Embryonic facial prominence (tissue), 1 donor: ENCODE measurements at regions not wholly inside any gene's neighbourhood (a gene's known extent, or its start where the extent isn't known, plus 50 kb on each side); places are given as distances from the start of the nearest gene placed in this dataset.
"Not testable (repeated sequence)": the region's sequence is repeated elsewhere in the genome, so short reads cannot be mapped to it uniquely, and the experiment has no call there.

Experiments
- DNase-seq: peaks from one replicate; pipeline ENCODE4 v3.0.0-alpha.2; 2016; ENCODE audit errors: extremely low spot score

DNA sequence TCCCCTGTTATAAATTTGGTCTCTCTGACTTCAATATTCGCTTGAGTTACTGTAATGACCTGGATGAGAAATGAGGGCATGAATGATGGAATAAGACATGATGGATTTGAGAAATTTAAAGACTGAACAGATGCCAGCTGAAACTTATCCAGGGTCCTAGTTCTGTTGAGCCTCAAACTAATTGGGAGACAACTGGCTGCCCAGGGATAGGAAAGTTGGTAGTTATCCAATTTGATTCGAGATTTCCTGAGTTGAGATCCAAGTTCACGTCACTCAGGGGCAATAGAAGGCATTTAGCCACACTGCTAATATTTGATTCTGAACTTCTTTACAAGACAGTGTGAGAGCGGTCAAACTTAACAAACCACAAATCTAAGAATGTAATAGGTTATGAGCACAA lies 159.0 kb upstream of the CXCL13 start:
- DNase-seq: no peak

DNA sequence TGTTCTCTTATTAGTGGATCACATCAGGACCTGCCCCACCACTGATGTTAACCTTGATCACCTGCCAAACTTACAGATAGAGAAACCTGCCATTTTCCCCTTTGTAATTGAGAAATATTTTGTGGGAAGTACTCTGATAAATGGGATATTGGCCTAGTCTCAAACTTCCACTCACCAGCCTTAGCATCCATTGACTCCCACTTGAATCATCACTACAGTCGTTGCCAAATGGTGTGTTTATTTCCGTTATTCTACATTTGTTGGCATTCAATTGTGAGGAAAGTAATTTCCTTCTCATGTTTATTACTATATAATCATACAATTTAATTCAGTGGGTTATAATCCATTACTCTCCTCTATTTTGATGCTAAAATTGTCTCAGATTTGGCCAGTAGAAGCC lies 156.4 kb upstream of the CXCL13 start:
- DNase-seq: no peak

DNA sequence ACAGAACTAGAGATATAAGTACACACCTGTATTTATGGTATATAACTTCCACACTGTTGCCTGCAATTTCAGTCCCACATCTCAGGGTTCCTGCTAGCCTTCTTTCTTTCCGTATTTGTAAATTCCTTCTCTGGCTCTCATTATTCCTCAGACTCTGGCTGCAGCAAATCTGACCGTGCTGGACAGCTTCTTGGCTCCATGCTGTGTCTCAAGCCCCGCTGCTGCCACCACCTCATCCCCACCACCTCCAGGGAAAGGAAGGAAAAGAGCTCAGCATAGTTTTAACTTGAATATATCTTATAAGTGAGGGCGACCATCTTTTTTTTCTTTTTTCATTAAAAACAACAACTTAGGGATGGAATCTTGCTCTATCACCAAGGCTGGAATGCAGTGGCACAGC lies 155.6 kb upstream of the CXCL13 start:
- no peak for DNase-seq

DNA sequence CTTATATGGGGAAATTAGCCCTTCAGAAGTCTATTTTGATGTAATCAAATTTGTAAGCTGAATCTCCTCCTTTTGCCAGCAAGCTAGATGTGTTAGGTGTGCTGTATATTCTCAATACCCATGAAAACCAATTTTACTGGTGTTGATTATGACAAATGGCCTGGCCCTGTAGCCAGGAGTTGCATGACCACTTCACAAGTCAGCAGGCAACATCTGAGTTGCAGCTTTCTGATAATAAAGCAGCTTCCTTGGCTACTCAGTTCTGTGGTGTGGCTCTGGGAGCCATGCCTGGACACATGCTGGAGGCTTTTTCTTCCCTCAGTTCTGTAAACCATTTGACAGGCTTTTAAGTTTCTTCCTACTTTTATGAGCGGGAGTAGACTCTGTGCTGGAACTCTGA lies 154.1 kb upstream of the CXCL13 start:
- no peak for DNase-seq

- not testable (repeated sequence) for DNase-seq
Observed at GRCh38 chr4:77452117-77452516, 153.5 kb upstream of the CXCL13 start.

GRCh38 chr4:77453911-77454310 lies 151.7 kb upstream of the CXCL13 start:
- no peak for DNase-seq

- DNase-seq: no peak
Observed at GRCh38 chr4:77454858-77455257, 150.8 kb upstream of the CXCL13 start.

DNA sequence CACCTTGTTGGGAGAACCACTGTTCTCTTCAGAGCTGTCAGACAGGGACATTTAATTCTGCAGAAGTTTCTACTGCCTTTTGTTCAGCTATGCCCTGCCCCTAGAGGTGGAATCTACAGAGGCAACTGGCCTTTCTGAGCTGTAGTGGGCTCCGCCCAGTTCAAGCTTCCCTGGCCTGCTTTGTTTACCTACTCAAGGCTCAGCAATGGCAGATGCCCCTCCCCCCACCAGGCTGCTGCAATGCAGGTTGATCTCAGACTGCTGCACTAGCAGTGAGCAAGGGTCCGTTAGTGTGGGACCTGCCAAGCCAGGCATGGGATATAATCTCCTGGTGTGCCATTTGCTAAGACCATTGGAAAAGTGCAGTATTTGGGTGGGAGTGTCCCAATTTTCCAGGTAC lies 141.5 kb upstream of the CXCL13 start:
- not testable (repeated sequence) for DNase-seq

DNA sequence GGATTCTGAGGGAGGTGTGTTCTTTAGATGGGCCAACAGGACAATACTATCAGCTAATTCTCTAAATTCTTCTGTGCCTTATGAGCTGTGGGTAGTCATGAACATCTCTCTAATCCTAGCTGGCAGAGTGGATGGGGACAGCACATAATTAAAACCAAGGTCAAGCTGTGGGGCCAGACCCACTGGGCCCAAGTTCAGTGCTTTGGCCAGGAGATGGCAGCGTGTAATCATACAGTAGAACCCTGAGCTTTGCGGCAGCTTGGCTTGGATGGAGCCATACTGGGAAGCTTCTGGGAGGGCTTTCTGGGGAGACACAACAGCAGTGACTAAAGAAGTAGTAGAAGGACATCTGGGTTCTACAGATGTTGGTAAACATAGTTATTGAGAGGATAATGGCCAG lies 140.3 kb upstream of the CXCL13 start:
- no peak for DNase-seq

- DNase-seq: no peak
Observed at GRCh38 chr4:77466430-77466829, 139.2 kb upstream of the CXCL13 start.

DNA sequence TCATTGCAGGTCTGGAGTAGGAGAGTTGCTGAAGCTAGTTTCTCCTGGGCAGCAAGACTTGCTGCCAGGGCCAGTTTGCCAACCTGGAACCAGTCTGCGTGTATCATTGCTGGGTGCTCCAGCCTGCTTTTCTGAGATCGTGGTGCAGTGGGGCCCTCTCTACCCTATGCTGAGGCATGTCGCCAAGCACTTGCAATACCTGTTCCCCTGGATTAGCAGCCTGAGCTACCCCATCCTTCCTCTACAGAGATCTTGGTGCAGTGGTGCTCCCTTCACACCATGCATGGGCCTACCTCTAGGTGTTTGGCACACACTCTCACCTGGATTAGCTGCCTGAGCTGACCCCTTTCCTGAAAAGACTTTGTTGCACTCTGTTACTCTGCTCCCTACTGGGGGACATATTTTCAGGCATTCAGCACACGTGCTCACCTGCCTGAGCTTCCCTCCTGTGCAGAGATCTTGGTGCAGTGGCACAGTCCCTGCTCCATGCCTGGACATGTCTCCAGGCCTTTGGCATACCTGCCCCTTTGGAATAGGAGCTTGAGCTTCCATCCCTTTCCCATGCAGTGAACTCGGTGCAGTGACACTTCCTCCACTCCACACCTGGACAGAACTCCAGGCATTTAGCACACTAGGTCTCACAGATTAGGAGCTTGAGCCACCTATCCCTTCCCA lies 133.7 kb upstream of the CXCL13 start:
- no peak for DNase-seq

DNA sequence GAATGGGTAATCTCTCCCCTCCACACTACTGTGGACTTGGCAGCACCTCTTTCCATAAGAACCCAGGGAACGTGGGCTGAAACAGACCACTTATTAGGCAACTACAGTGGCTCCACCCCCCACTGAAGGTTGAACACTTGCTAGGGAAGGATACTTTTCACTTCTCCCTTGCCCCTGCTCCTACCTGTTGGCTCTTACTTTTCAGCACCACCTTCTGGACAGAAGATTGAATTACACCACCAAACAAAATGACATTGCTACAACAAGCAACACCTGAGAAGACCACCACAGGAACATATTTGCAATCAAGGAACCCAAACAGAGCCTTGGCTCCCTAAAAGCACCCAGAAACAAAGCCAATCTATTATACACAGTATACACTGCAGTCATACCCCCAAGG lies 132.1 kb upstream of the CXCL13 start:
- no peak for DNase-seq

DNA sequence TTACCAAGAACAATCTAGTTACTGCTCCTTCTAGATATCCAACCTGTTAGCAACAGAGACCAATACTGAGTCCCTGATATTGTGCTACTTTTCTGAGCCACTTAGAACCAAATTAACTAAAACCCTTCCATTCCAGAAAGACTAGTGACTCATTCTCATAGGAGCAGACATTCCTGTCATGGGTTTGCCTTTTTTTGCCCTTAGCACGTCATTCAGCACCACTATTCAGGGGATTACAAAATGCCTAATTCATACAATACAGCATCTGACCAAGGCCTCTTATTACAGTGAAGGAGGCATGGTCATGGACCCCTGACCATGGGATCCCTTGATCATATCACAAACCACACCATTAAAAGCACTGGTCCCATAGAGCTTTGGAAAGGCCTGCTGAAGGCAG lies 123.8 kb upstream of the CXCL13 start:
- no peak for DNase-seq

GRCh38 chr4:77488882-77489281 lies 116.7 kb upstream of the CXCL13 start:
- no peak for DNase-seq

DNA sequence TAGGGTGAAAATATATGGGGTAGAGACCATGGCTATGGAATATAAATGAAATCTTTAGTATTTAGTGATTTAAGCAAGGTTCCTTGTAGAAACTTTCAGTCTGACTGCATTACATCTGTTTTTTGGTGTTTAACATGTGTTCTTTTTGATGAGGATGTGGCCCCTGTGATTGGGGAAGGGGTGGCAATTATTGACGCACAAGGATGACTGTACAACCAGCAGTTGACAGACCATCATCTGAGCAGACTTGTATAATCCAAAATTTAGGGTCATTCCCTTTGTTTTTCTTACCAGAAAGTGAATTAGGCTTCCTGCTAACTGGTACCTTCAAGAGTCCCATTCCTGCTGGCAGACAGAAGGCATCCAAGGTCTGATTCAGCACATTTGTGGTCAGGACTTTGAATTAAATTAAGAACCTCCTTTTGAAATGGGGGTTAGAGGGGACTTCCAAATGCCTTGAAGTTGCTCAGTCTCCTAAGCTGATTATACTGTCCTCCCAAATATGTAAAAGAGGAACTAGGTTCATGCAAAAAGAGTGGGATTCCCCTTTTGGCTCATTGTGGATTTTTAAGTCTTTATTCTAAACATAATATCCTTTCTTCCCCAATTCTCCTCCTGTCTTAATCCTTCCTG lies 112.4 kb upstream of the CXCL13 start:
- DNase-seq: no peak

- DNase-seq: no peak
Observed at GRCh38 chr4:77493829-77494551, 111.6 kb upstream of the CXCL13 start.

GRCh38 chr4:77496457-77496856 lies 109.2 kb upstream of the CXCL13 start:
- no peak for DNase-seq

GRCh38 chr4:77500801-77501200 lies 104.8 kb upstream of the CXCL13 start:
- no peak for DNase-seq

- DNase-seq: no peak
Observed at GRCh38 chr4:77501240-77501639, 104.4 kb upstream of the CXCL13 start.

GRCh38 chr4:77501851-77502250 lies 103.8 kb upstream of the CXCL13 start:
- no peak for DNase-seq

DNA sequence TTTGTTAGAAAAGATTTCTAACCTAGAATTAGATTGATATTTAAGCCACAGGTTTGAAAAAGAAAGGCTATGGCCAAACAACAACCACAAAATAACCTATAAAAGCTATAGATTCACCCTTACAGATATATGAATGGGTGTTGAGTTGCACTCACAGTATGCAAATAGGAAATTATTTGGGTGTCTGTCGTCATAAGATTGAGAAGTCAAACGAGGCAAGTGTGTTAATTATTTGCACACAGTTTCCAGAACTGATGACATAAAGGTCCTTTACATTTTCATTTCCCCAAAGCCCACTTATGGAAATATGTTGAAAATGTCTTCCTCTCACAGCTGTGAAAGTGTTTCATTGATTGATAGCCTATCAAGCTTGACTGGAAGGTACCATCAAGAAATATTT lies 101.2 kb upstream of the CXCL13 start:
- no peak for DNase-seq

DNA sequence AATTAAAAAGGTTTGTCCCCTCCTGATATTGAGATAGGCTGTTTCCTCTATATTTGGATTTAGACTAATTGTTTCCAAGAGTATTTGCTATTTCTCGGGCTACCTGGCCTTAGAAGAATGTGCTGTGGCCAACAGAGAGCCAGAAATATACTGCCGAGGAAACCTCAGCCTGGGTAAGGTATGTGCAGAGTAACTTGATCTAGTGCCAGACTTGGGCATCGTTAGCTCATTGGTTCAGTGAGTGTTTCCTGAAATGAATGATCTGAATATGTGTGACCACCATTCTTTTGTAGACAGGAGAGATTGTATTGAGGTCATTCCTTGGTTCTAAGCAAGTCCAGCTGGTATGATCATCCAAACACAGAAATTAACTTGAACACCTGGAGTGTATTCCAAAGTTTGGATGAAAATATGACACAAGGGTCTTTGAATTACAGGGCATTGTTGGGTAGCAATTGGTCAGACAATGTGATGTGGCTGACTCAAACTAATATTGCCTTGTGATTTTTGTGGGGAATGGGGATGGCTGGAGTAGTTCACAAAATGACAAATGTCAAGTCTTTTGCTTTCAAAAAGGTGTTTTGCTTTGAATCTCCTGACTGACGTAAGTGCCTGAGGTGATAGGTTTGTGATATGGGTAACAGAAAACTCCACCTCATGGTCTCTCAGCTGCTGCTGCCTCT lies 100.2 kb upstream of the CXCL13 start:
- no peak for DNase-seq

DNA sequence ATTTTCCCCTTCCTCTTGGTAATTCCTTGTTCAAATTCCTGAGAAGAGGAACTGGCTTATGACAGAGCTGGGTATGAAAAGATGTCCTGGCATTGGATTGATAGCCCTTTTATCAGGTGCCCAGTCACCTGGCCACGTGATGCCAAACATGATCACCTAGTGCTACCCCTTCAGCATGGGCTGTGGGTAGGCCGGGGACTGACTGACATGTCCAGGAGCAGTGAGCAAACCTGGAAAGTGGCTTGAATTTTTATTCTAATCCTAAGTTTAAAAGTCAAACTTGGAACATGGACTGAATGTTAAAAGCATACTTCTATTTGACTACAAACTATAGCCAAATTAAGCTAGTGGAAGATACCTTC lies 99.7 kb upstream of the CXCL13 start:
- no peak for DNase-seq
